Thyroid gland (tissue), 4 donors: ENCODE measurements at regions not wholly inside any gene's neighbourhood (a gene's known extent, or its start where the extent isn't known, plus 50 kb on each side); places are given as distances from the start of the nearest gene placed in this dataset.

Experiments
- DNase-seq, 2 donors: peaks; one replicate each; pipeline ENCODE4 v3.0.0-alpha.2; 2019
- H3K27ac ChIP-seq, 3 donors: fragments of 200-600 bp; sonication (generic); 1 replicate in 2 of 3; 2 replicates in 1 of 3; pipeline ENCODE4 v1.5.1; 2016 to 2019; ENCODE audit warnings: mild to moderate bottlenecking in 1 of 3, moderate library complexity in 1 of 3
- H3K27me3 ChIP-seq: fragments of 200-600 bp; sonication (generic); one replicate; pipeline ENCODE4 v1.5.1; 2019
- H3K36me3 ChIP-seq, 2 donors: fragments of 200-600 bp; sonication (generic); one replicate each; pipeline ENCODE4 v1.5.1; 2016 to 2019
- H3K4me1 ChIP-seq, 2 donors: fragments of 200-600 bp; sonication (generic); one replicate each; pipeline ENCODE4 v1.5.1; 2017 to 2019
- H3K4me3 ChIP-seq, 3 donors: fragments of 200-600 bp; sonication (generic); replicated peaks in 1 of 3; 1 replicate in 2 of 3; 2 replicates in 1 of 3; pipeline ENCODE4 v1.5.1; 2016; ENCODE audit warnings: mild to moderate bottlenecking in 1 of 3
- H3K9me3 ChIP-seq: fragments of 200-600 bp; sonication (generic); one replicate; pipeline ENCODE4 v1.5.1; 2017
- CTCF ChIP-seq, 6 experiments: fragments of 200-600 bp in 3 of 6; fragments of 450-650 bp in 3 of 6; sonication (generic) in 3 of 6; IDR thresholded peaks; one replicate each; pipeline ENCODE4 v1.5.1; 2016 to 2019; ENCODE audit warnings: antibody characterized with exemption in 6 of 6, mild to moderate bottlenecking in 2 of 6, inconsistent platforms in 1 of 6, moderate library complexity in 1 of 6
- POLR2A ChIP-seq, 2 donors: fragments of 450-650 bp; IDR thresholded peaks; one replicate each; pipeline ENCODE4 v1.6.1; 2017; ENCODE audit warnings: antibody characterized with exemption in 2 of 2, mild to moderate bottlenecking in 2 of 2, moderate library complexity in 1 of 2
- WGBS, 2 donors: methylation state at CpG; one replicate each; pipeline ENCODE4 v1.1.5; 2017; 5-methylcytosine and 5-hydroxymethylcytosine counted together
- intact Hi-C: fragments of 100-400 bp; cut with DNase I; formaldehyde crosslinking; loops from one replicate; pipeline ENCODE4 v1.15.1; 2023

GRCh38 chr12:102603021-102603420 is 122.7 kb upstream of the IGF1 start:
- TF ChIP-seq POLR2A (IDR thresholded peaks at IDR 0.05) = no peak
- TF ChIP-seq CTCF (IDR thresholded peaks at IDR 0.05) = no peak
- Histone ChIP-seq H3K4me3 (no peak overlapping the region), H3K27me3 (no peaks in the 10 kb centered on the region), H3K27ac (no peak overlapping the region), H3K36me3 (no peaks in the 10 kb centered on the region), H3K4me1 (no peaks in the 10 kb centered on the region), H3K9me3 (no peaks in the 10 kb centered on the region)
- WGBS, 2 donors = 47 to 52% methylated on average over 2 of the region's 2 CpGs
- no peak for DNase-seq
- intact Hi-C loops = no loop called here

- intact Hi-C loops = no loop called here
- H3K4me3 ChIP-seq = no peak overlapping the region
- no peaks in the 10 kb centered on the region for H3K27me3 ChIP-seq
- DNase-seq = no peak
- H3K36me3 ChIP-seq = no peaks in the 10 kb centered on the region
- H3K9me3 ChIP-seq = no peaks in the 10 kb centered on the region
- no peaks in the 10 kb centered on the region for H3K4me1 ChIP-seq
- TF ChIP-seq POLR2A (IDR thresholded peaks at IDR 0.05) (no peak), CTCF (IDR thresholded peaks at IDR 0.05) (no peak)
- no peak overlapping the region for H3K27ac ChIP-seq
- WGBS, 2 donors = 75 to 89% methylated on average over 1 of the region's 1 CpG
These were observed 122.2 kb upstream of the IGF1 start for GRCh38 chr12:102602521-102602920.

- H3K27ac ChIP-seq = no peak overlapping the region
- intact Hi-C loops = no loop called here
- no peaks in the 10 kb centered on the region for H3K4me1 ChIP-seq
- no peak for DNase-seq
- H3K9me3 ChIP-seq = no peaks in the 10 kb centered on the region
- no peaks in the 10 kb centered on the region for H3K36me3 ChIP-seq
- no peaks in the 10 kb centered on the region for H3K27me3 ChIP-seq
- no peak overlapping the region for H3K4me3 ChIP-seq
- TF ChIP-seq CTCF (IDR thresholded peaks at IDR 0.05) = no peak
- no peak for TF ChIP-seq POLR2A (IDR thresholded peaks at IDR 0.05)
- WGBS, 2 donors = 86 to 92% methylated on average over 5 of the region's 5 CpGs
These were observed 121.3 kb upstream of the IGF1 start for GRCh38 chr12:102601621-102602020.

GRCh38 chr12:102596687-102597086 is 116.3 kb upstream of the IGF1 start:
- Histone ChIP-seq H3K36me3 (no peaks in the 10 kb centered on the region), H3K27ac (no peak overlapping the region), H3K4me3 (no peak overlapping the region), H3K9me3 (no peaks in the 10 kb centered on the region), H3K4me1 (no peaks in the 10 kb centered on the region), H3K27me3 (no peaks in the 10 kb centered on the region)
- DNase-seq = no peak
- intact Hi-C loops = no loop called here
- WGBS, 2 donors = 85 to 86% methylated on average over 2 of the region's 2 CpGs
- TF ChIP-seq POLR2A (IDR thresholded peaks at IDR 0.05) = no peak
- no peak for TF ChIP-seq CTCF (IDR thresholded peaks at IDR 0.05)

- Histone ChIP-seq H3K36me3 (no peaks in the 10 kb centered on the region), H3K4me1 (no peaks in the 10 kb centered on the region), H3K27ac (no peak overlapping the region), H3K9me3 (no peaks in the 10 kb centered on the region), H3K27me3 (no peaks in the 10 kb centered on the region), H3K4me3 (no peak overlapping the region)
- no peak for DNase-seq
- 92 to 97% methylated on average over 8 of the region's 8 CpGs for WGBS, 2 donors
- intact Hi-C loops = no loop called here
- TF ChIP-seq CTCF (IDR thresholded peaks at IDR 0.05) (no peak), POLR2A (IDR thresholded peaks at IDR 0.05) (no peak)
These were observed 115.7 kb upstream of the IGF1 start for GRCh38 chr12:102596031-102596430.
